ENCODE measurements at regions not wholly inside any gene's neighbourhood (a gene's known extent, or its start where the extent isn't known, plus 50 kb on each side); places are given as distances from the start of the nearest gene placed in this dataset.

- TF ChIP-seq CTCF (IDR thresholded peaks at IDR 0.05) (no peak), POLR2A (IDR thresholded peaks at IDR 0.05) (no peak)
Observed at GRCh38 chr4:19329077-19329476, 922.6 kb upstream of the SLIT2 start.

Measured in testis (tissue), 2 donors.